HUES6 (cell line): ENCODE measurements at regions not wholly inside any gene's neighbourhood (a gene's known extent, or its start where the extent isn't known, plus 50 kb on each side); places are given as distances from the start of the nearest gene placed in this dataset.

Experiments used
- H3K27ac ChIP-seq: 2 replicates; pipeline ENCODE4 v1.7.0; 2013; ENCODE audit warnings: low read depth, mild to moderate bottlenecking, low read length, inconsistent platforms
- H3K27me3 ChIP-seq: 2 replicates; pipeline ENCODE4 v1.6.1; 2013; ENCODE audit warnings: low read length; ENCODE audit not compliant: control insufficient read depth, insufficient read depth
- H3K36me3 ChIP-seq: 2 replicates; pipeline ENCODE4 v1.6.1; 2013; ENCODE audit warnings: low read length; ENCODE audit not compliant: control insufficient read depth, insufficient read depth
- H3K4me1 ChIP-seq: 2 replicates; pipeline ENCODE4 v1.6.1; 2013; ENCODE audit warnings: low read length; ENCODE audit not compliant: control insufficient read depth, insufficient read depth
- H3K4me3 ChIP-seq: 2 replicates; pipeline ENCODE4 v1.5.1; 2013; ENCODE audit warnings: low read depth, low read length
- H3K9ac ChIP-seq: one replicate; pipeline ENCODE4 v1.6.1; 2013; ENCODE audit warnings: mild to moderate bottlenecking, low read length
- H3K9me3 ChIP-seq: 2 replicates; pipeline ENCODE4 v1.6.1; 2013; ENCODE audit warnings: low read depth, low read length; ENCODE audit not compliant: control insufficient read depth, insufficient read depth

GRCh38 chr4:8754634-8755589, 116.7 kb downstream of the HMX1 start:
- H3K27me3 ChIP-seq, result no peaks in the 10 kb centered on the region
- H3K4me1 ChIP-seq, result no peaks in the 10 kb centered on the region
- H3K36me3 ChIP-seq, result no peaks in the 10 kb centered on the region
- no peak overlapping the region for H3K9ac ChIP-seq
- H3K27ac ChIP-seq, result no peak overlapping the region
- H3K4me3 ChIP-seq, result no peak overlapping the region
- no peaks in the 10 kb centered on the region for H3K9me3 ChIP-seq

GRCh38 chr4:8748236-8748575, 123.4 kb downstream of the HMX1 start:
- no peaks in the 10 kb centered on the region for H3K27me3 ChIP-seq
- no peak overlapping the region for H3K4me3 ChIP-seq
- no peaks in the 10 kb centered on the region for H3K36me3 ChIP-seq
- H3K4me1 ChIP-seq, result no peaks in the 10 kb centered on the region; the same call in 1 of the 2 replicates
- no peak overlapping the region for H3K27ac ChIP-seq
- H3K9me3 ChIP-seq, result no peaks in the 10 kb centered on the region
- no peak overlapping the region for H3K9ac ChIP-seq

GRCh38 chr4:8747467-8748235, 124.0 kb downstream of the HMX1 start:
- Histone ChIP-seq H3K27me3 (no peaks in the 10 kb centered on the region), H3K27ac (no peak overlapping the region), H3K9ac (no peak overlapping the region), H3K4me1 (no peaks in the 10 kb centered on the region; the same call in 1 of the 2 replicates), H3K9me3 (no peaks in the 10 kb centered on the region), H3K4me3 (no peak overlapping the region), H3K36me3 (no peaks in the 10 kb centered on the region)

- Histone ChIP-seq H3K27me3 (no peaks in the 10 kb centered on the region), H3K9ac (no peak overlapping the region), H3K4me3 (no peak overlapping the region), H3K4me1 (no peaks in the 10 kb centered on the region; the same call in 1 of the 2 replicates), H3K36me3 (no peaks in the 10 kb centered on the region), H3K27ac (no peak overlapping the region), H3K9me3 (no peaks in the 10 kb centered on the region)
Observed at GRCh38 chr4:8746523-8747466, 124.8 kb downstream of the HMX1 start.

- no peak overlapping the region for H3K27ac ChIP-seq
- no peaks in the 10 kb centered on the region for H3K27me3 ChIP-seq
Observed at GRCh38 chr4:8745826-8746225, 125.8 kb downstream of the HMX1 start.

GRCh38 chr4:8745005-8745790, 126.4 kb downstream of the HMX1 start:
- Histone ChIP-seq H3K4me3 (no peak overlapping the region), H3K27me3 (no peaks in the 10 kb centered on the region), H3K9me3 (no peaks in the 10 kb centered on the region), H3K36me3 (no peaks in the 10 kb centered on the region), H3K4me1 (peaks cover 3% of the 10 kb centered on the region; the same call in 1 of the 2 replicates), H3K9ac (no peak overlapping the region), H3K27ac (no peak overlapping the region)

More at GRCh38 chr4:8745826-8746225, 125.8 kb downstream of the HMX1 start:
- H3K36me3 ChIP-seq, result no peaks in the 10 kb centered on the region
- peaks cover 3% of the 10 kb centered on the region; the same call in 1 of the 2 replicates for H3K4me1 ChIP-seq
- no peak overlapping the region for H3K9ac ChIP-seq
- no peak overlapping the region for H3K4me3 ChIP-seq
- no peaks in the 10 kb centered on the region for H3K9me3 ChIP-seq

GRCh38 chr4:8744083-8744805, 127.4 kb downstream of the HMX1 start:
- Histone ChIP-seq H3K27ac (no peak overlapping the region), H3K4me1 (peaks cover 3% of the 10 kb centered on the region; the same call in 1 of the 2 replicates), H3K27me3 (no peaks in the 10 kb centered on the region), H3K9me3 (no peaks in the 10 kb centered on the region), H3K36me3 (no peaks in the 10 kb centered on the region), H3K4me3 (no peak overlapping the region), H3K9ac (no peak overlapping the region)

GRCh38 chr4:8742546-8742945, 129.1 kb downstream of the HMX1 start:
- Histone ChIP-seq H3K27me3 (no peaks in the 10 kb centered on the region), H3K4me3 (no peak overlapping the region), H3K9ac (no peak overlapping the region), H3K36me3 (no peaks in the 10 kb centered on the region), H3K27ac (no peak overlapping the region), H3K4me1 (peaks cover 3% of the 10 kb centered on the region; the same call in 1 of the 2 replicates), H3K9me3 (no peaks in the 10 kb centered on the region)

GRCh38 chr4:8741513-8742226, 130.0 kb downstream of the HMX1 start:
- H3K27ac ChIP-seq, result no peak overlapping the region
- no peak overlapping the region for H3K4me3 ChIP-seq
- no peaks in the 10 kb centered on the region for H3K27me3 ChIP-seq
- H3K9me3 ChIP-seq, result no peaks in the 10 kb centered on the region
- no peak overlapping the region for H3K9ac ChIP-seq
- peaks cover 3% of the 10 kb centered on the region; the same call in 1 of the 2 replicates for H3K4me1 ChIP-seq
- H3K36me3 ChIP-seq, result no peaks in the 10 kb centered on the region
